ENCODE measurements at regions not wholly inside any gene's neighbourhood (a gene's known extent, or its start where the extent isn't known, plus 50 kb on each side); places are given as distances from the start of the nearest gene placed in this dataset.

DNA sequence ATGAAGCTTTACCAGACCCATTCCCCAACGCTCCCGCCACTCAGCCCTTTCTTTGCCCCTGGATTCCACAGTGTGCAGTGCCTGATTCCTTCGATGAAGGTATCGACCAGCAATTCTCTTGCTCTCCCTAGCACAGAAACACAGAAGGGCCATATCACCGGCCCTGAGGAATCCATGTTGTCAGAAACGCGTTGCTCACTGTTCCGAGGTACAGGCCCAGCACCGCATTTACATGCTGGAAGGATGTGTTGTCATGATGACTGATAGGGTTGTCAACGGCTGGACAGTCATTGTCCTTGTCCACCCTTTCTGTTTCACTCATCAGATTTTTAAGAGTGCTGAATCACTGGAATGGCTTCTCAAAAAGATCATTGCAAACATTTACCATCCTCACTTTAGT lies 57.2 kb upstream of the GPR6 start:
- no peak for DNase-seq (ENCODE audit: low spot score)

DNA sequence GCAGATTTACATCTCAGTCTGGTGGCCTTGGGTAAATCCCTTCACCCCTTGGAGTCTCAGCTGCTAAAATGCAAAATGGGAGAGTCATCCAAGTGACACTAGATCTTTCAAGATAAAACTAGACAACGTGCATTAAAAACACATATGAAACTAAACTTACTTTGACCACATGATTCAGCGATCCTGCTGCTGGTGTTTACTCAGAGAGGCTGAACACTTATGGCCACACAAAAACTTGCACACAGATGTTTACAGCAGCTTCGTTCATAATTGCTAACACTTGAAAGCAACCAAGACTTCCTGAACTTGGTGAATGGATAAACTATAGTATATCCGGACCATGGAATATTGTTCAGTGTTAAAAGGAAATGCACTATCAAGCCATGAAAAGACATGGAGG lies 55.3 kb upstream of the GPR6 start:
- DNase-seq (ENCODE audit: low spot score), result no peak

DNA sequence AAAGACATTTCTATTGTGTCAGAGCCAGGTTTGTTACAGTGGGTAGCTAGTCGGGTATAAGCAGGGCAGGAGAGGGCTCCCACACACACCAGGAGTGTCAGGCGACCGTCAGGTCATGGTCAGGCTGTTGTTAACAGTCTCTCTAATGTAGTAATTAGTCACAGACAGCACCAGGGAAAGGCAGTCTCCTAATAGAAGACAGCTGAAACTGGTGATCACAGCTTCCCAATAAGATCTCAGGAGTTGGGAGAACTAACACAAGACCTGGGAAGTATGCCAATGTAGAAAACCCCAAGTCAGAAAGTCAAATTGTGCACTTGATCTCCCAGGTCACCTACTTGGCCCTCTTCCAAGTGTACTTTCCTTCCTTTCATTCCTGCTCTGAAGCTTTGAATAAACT lies 53.0 kb upstream of the GPR6 start:
- no peak for DNase-seq (ENCODE audit: low spot score)

DNA sequence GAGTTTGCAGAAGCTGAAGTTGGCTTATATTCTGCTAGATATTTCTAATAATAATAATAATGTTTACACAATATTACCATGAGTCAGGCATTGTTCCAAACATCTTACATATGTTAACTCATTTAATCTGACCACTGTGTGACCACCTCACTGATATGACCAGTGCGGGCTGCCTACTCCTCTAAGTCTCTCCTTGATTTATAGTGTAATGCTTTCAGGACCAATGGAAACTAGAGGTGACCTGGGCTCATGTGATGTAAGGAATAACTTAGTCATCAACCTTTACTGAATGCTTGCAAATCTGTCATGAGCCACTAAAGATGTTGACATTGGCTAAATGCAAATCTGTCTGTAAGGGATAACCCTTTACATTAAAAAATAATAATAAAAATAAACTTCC lies 51.1 kb upstream of the GPR6 start:
- DNase-seq (ENCODE audit: low spot score), result no peak

All from COLO829 (cell line).